ENCODE measurements at regions not wholly inside any gene's neighbourhood (a gene's known extent, or its start where the extent isn't known, plus 50 kb on each side); places are given as distances from the start of the nearest gene placed in this dataset.
A peak's percentile ranks its signal among the peaks of the same experiment; 100 is the strongest.
"Not testable (repeated sequence)": the region's sequence is repeated elsewhere in the genome, so short reads cannot be mapped to it uniquely, and the experiment has no call there.

GRCh38 chr10:9451211-9451773 is 1396.8 kb downstream of the GATA3 start:
- DNase-seq (ENCODE audit: extremely low read depth in 1 of 11, low read depth in 9 of 11, low spot score in 4 of 11), result no peak

DNA sequence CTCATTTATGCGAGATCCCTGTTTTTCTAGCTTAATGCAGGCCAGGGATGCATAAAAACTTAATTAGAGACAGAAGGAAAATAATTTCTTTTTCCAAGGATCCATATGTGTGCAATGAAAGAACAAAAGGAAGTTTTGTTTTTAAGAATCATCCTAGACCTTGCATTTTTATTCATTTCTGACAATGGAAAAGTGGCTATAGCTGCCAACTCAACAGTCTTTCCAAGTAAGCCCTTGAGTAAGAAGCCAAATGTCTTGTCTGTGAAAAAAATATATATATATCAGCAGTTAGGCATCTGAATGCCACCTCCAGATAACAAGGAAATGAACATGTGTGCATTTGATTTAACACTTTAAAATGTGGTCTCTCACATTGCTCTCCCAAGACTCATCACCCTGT is 1397.6 kb downstream of the GATA3 start:
- DNase-seq (ENCODE audit: extremely low read depth in 1 of 11, low read depth in 9 of 11, low spot score in 4 of 11), result no peak

- DNase-seq (ENCODE audit: extremely low read depth in 1 of 11, low read depth in 9 of 11, low spot score in 4 of 11), result not testable (repeated sequence)
Observed at GRCh38 chr10:9453871-9454270, 1399.4 kb downstream of the GATA3 start.

DNA sequence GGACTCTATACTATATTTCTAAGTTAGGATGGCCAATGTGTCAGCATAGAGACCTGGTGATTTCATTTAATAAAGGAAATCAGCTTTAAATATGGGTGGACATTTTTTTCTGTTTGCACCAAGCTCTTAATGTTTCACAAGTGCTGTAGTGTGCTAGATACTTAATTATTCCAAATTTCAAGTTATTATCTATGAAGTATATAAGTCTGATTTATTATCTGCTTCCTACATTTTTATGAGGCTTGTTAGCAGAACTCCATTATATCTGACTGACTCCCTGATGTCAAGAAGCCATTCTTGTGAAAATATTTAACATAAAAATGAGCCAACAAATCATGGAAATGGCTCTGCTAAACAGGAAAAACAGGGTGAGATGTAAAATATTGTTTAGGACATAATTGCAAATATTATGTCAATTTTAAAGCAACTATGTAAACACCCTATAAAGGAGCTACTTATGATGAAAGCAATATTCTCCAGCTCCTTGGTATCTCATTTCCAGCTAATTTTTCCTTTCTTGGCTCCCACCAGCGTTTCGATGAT is 1415.2 kb downstream of the GATA3 start:
- DNase-seq (ENCODE audit: extremely low read depth in 1 of 11, low read depth in 9 of 11, low spot score in 4 of 11), result no peak

DNA sequence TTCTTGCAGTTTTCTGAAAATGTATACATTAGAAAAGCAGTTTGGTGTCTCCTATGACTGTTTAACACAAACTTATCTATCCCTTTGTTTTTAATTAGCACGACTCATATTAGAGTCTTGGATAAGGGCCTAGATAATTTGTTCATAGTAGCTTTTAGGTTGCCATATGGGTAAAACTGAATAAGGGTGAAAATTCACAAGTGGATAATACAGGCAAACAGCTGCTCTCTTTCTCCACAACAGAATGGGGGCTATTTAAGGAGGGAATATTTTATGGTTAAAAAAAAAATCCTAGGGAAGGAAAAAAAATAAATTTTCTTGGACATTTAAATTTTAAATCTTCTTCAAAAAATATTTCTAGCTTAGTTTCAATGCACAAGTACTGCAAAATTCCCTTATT is 1416.1 kb downstream of the GATA3 start:
- DNase-seq (ENCODE audit: extremely low read depth in 1 of 11, low read depth in 9 of 11, low spot score in 4 of 11), result no peak

DNA sequence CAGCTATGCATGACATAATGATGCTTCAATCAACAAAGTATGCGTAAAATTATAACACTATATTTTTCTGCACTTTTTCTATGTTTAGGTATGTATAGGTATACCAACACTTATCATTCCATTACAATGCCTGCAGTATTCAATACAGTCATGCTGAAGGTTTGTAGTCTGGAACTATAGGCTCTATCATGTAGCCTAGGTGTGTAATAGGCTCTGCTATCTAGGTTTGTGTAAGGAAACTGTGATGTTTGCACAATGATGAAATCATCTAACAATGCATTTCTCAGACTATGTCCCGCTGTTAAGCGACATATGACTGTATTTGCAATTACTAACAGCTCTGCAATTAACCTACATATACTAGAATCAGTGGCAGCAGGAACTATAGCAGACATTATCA is 1447.5 kb downstream of the GATA3 start:
- DNase-seq (ENCODE audit: extremely low read depth in 1 of 11, low read depth in 9 of 11, low spot score in 4 of 11), result no peak

GRCh38 chr10:9504227-9504626 is 1449.7 kb downstream of the GATA3 start:
- no peak for DNase-seq (ENCODE audit: extremely low read depth in 1 of 11, low read depth in 9 of 11, low spot score in 4 of 11)

DNA sequence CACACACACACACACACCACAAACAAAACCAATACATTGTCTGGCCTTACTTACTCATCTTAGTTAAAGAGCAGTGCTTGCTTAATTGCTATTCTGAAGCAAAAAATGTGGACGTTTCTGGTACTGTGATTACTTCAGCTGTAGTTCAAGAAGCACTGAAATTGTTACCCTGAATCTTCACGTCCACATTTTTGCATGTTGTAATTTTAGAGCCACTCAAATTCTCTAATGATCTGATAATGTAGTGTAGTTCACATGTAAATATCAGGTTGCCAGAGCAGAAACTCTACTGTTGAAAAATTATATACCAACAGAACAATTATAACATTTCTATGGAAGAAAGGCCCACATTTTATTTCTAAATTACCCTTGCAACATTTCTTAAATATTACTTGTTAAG is 1451.1 kb downstream of the GATA3 start:
- no peak for DNase-seq (ENCODE audit: extremely low read depth in 1 of 11, low read depth in 9 of 11, low spot score in 4 of 11)

DNA sequence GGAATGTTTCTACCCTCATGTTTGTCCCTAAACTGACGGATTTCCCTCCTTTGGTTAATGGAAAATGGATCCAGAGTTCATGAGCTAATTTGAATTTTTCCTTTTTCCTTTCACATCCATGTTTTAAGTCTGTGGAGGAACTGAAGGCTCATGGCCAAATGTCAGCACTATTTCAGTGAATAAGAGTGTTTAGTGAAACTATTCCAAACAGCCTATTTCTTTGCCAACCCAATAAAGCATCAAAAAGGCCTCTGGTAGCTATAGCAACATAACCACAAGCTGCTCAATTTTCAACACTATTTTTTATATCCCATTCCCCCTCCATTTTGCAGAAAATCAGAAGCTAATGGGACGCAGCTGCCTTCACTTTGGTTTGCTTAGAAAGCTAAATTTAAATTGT is 1454.1 kb downstream of the GATA3 start:
- DNase-seq (ENCODE audit: extremely low read depth in 1 of 11, low read depth in 9 of 11, low spot score in 4 of 11), result peak in 9 of 11 donors; percentile 13 to 42 (median 19)

DNA sequence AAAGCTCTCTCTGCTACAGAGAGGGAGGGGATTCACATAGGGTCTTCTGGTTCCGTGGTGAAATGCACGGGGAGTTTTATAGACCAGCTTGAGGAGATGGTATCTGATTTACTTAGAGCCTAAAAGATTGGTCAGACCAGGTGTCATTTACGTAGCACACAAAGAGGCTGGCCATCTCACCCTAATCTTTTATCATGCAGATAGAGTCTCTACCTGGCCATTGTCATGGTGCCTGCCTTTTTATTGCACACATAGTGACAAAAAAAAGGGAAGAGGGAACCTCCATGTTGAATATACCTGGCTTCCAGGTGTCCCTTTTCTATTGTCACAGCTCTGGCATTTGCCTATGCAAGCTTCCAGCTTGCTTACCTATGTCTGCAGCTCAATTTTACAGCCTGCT is 1456.1 kb downstream of the GATA3 start:
- DNase-seq (ENCODE audit: extremely low read depth in 1 of 11, low read depth in 9 of 11, low spot score in 4 of 11), result no peak

DNA sequence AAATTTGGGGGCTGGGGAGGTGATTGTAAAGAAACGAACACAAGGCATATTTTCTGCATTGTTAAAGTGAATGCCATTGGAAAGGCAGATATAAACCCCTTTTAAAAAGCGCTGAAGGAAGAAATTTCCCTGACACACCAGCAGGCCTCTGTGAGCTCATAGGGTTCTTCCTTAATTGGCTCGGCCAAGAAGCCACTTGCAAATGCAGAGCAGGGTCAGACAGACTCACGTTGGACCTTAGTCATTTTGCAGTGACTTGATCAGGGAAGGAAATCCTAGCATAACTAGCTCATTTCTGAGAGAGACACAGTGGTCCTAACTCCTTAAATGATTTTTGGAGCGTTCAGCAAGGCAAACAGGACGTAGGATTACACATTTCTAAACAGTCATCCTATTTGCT is 1461.4 kb downstream of the GATA3 start:
- DNase-seq (ENCODE audit: extremely low read depth in 1 of 11, low read depth in 9 of 11, low spot score in 4 of 11), result no peak

- DNase-seq (ENCODE audit: extremely low read depth in 1 of 11, low read depth in 9 of 11, low spot score in 4 of 11), result no peak
Observed at GRCh38 chr10:9535744-9536143, 1481.3 kb downstream of the GATA3 start.

DNA sequence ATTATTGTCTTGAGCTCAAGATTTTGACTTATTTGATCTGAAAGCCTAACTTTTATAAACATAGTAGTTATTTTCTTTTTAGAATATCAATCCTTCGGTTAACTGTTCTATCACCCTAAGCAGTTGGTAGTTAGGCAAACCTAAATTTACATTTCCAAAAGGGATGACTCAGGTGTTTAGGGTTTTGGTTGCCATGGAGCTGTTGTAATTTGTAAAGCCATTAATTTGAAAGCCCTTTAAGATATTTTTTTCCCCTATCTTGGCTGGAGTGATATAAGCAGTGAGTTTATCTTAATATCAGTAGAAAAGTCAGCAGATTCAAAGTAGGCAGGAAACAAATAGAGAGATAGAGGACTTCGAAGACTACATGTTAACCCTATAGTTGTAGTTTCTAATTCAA is 1472.6 kb upstream of the CELF2 start:
- no peak for DNase-seq (ENCODE audit: extremely low read depth in 1 of 11, low read depth in 9 of 11, low spot score in 4 of 11)

DNA sequence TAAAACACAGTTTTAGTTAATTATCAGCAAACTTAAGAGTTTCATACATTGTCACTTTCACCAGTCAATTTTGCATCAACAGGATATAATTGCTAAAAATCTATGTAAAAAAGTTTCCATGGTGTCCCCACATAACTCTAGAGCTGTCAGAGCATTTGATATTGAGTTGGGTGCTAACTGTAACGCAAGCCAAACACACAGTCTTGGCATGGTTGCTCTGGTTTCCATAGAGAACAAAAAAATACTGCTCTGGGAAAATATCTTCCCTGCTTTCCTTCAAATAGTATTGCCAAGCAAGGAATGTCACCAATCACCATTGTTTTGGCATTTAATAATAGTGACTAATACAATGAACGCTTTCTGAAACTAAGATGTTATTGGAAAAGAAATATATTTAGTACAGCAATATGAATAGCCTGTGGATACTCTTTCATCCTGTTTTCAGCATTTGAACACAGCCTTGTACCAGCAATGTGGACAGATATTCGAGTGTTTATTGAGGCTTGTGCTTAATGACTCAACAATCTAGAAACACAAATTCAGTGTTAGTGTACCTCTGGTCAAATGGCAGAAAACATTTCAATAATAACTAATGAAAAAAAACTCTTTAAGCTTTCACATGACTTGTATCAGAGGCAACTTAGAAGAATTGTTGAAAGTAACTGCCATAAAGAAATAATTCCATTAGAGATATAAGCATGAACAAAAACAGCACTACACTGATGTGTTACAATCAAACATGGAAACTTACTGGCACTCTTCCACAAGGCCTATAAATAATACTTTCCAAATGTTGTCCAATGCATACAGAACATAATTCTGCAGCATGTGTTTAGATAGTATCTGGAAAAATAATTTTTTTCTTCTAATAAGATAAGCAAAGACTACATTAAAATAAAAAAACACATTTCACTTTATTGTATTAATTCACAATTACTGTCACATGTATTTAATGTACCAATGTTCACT is 1469.5 kb upstream of the CELF2 start:
- DNase-seq (ENCODE audit: extremely low read depth in 1 of 11, low read depth in 9 of 11, low spot score in 4 of 11), result peak in 3 of 11 donors; percentile 1 to 15 (median 7)

DNA sequence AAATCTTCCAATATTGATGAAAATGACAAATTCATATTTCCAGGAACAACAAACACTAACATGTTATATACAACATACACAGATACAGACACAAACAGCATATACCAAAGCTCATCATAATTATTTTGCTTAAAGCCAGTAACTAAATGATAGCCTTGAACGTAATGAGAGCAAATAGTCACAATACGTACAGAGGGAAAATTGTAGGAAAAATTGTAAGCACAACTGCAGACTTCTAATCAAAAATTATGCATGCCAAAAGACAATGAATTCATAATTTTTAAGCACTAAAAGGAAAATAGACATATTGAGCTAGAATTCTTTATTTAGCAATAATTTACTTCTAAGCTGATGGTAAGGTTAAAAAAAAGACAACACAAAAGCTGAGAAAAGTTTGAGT is 1466.9 kb upstream of the CELF2 start:
- no peak for DNase-seq (ENCODE audit: extremely low read depth in 1 of 11, low read depth in 9 of 11, low spot score in 4 of 11)

GRCh38 chr10:9554321-9554720 is 1463.4 kb upstream of the CELF2 start:
- DNase-seq (ENCODE audit: extremely low read depth in 1 of 11, low read depth in 9 of 11, low spot score in 4 of 11), result peak in 1 of 11 donors; percentile 1

GRCh38 chr10:9560976-9561375 is 1456.7 kb upstream of the CELF2 start:
- no peak for DNase-seq (ENCODE audit: extremely low read depth in 1 of 11, low read depth in 9 of 11, low spot score in 4 of 11)

DNA sequence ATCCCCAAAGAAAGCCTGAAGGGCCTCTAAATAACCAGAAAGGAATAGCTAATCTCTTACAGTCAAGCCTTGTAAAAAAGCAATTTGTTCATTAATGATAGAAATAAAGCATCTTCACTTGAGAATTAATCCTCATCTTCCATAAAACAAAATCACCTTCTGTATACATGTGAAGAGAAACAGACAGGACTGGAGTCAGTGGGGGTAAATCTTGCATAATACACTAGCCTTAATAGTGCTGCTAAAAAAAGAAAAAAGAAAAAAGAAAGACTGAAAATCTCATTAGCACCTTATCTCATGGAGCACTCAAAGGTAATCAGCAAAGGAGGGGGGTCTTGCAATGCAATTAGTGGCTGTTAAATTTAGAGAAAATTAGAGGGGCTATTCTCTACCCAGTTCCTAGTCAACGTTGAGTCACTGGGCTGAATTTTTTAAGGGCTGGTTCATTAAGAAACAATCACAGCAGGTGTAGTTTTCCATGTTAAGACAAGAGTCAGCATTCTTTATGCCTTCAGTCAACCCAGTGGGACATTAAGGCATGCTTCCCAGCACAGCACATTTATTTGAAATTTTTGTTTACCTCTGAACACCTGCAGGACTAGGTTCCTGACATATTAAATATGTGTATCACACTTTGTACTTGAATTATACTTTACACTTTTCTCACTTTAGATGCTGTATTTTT is 1455.7 kb upstream of the CELF2 start:
- no peak for DNase-seq (ENCODE audit: extremely low read depth in 1 of 11, low read depth in 9 of 11, low spot score in 4 of 11)

GRCh38 chr10:9577746-9578145 is 1439.9 kb upstream of the CELF2 start:
- DNase-seq (ENCODE audit: extremely low read depth in 1 of 11, low read depth in 9 of 11, low spot score in 4 of 11), result peak in 3 of 11 donors; percentile 2 to 3 (median 2)

All from renal cortex interstitium (tissue), 11 donors.